ENCODE measurements at regions not wholly inside any gene's neighbourhood (a gene's known extent, or its start where the extent isn't known, plus 50 kb on each side); places are given as distances from the start of the nearest gene placed in this dataset.
"Not testable (repeated sequence)": the region's sequence is repeated elsewhere in the genome, so short reads cannot be mapped to it uniquely, and the experiment has no call there.

GRCh38 chr3:128548021-128548420 is 55.0 kb upstream of the GATA2 start:
- H3K27ac ChIP-seq: no peak overlapping the region
- no peaks in the 10 kb centered on the region for H3K36me3 ChIP-seq
- no peak for TF ChIP-seq POLR2A (IDR thresholded peaks at IDR 0.05)
- no peak for TF ChIP-seq CTCF (IDR thresholded peaks at IDR 0.05)
- DNase-seq: no peak
- peaks cover 0 to 5% (median 2%) of the 10 kb centered on the region in 4 donors for H3K9me3 ChIP-seq
- no peak overlapping the region for H3K4me3 ChIP-seq
- H3K4me1 ChIP-seq: peaks cover 0 to 7% (median 0%) of the 10 kb centered on the region in 4 donors
- no peaks in the 10 kb centered on the region for H3K27me3 ChIP-seq

GRCh38 chr3:128547368-128547987 is 54.5 kb upstream of the GATA2 start:
- H3K27me3 ChIP-seq: no peaks in the 10 kb centered on the region
- H3K9me3 ChIP-seq: peaks cover 0 to 5% (median 2%) of the 10 kb centered on the region in 4 donors
- H3K36me3 ChIP-seq: no peaks in the 10 kb centered on the region
- H3K4me3 ChIP-seq: no peak overlapping the region
- TF ChIP-seq CTCF (IDR thresholded peaks at IDR 0.05): no peak
- no peak for TF ChIP-seq POLR2A (IDR thresholded peaks at IDR 0.05)
- H3K4me1 ChIP-seq: peaks cover 0 to 7% (median 0%) of the 10 kb centered on the region in 4 donors
- DNase-seq: no peak
- no peak overlapping the region for H3K27ac ChIP-seq

GRCh38 chr3:128546646-128547045 is 53.6 kb upstream of the GATA2 start:
- Histone ChIP-seq H3K27ac (no peak overlapping the region), H3K27me3 (no peaks in the 10 kb centered on the region), H3K9me3 (peaks cover 0 to 5% (median 2%) of the 10 kb centered on the region in 4 donors), H3K4me1 (peaks cover 0 to 7% (median 0%) of the 10 kb centered on the region in 4 donors), H3K36me3 (no peaks in the 10 kb centered on the region), H3K4me3 (no peak overlapping the region)
- TF ChIP-seq POLR2A (IDR thresholded peaks at IDR 0.05) (no peak), CTCF (IDR thresholded peaks at IDR 0.05) (no peak)
- no peak for DNase-seq

GRCh38 chr3:128545120-128545752 is 52.2 kb upstream of the GATA2 start:
- TF ChIP-seq POLR2A (IDR thresholded peaks at IDR 0.05) (no peak), CTCF (IDR thresholded peaks at IDR 0.05) (no peak)

GRCh38 chr3:128544190-128544589 is 51.2 kb upstream of the GATA2 start:
- TF ChIP-seq CTCF (IDR thresholded peaks at IDR 0.05): no peak
- Histone ChIP-seq H3K4me1 (peaks cover 0 to 4% (median 0%) of the 10 kb centered on the region in 4 donors), H3K27ac (no peak overlapping the region), H3K36me3 (no peaks in the 10 kb centered on the region), H3K9me3 (peaks cover 0 to 5% (median 0%) of the 10 kb centered on the region in 4 donors), H3K4me3 (no peak overlapping the region), H3K27me3 (no peaks in the 10 kb centered on the region)
- DNase-seq: no peak

More at GRCh38 chr3:128545120-128545752, 52.2 kb upstream of the GATA2 start:
- Histone ChIP-seq H3K36me3 (no peaks in the 10 kb centered on the region), H3K4me1 (peaks cover 0 to 7% (median 0%) of the 10 kb centered on the region in 4 donors), H3K27ac (no peak overlapping the region), H3K9me3 (peaks cover 0 to 5% (median 0%) of the 10 kb centered on the region in 4 donors), H3K27me3 (no peaks in the 10 kb centered on the region), H3K4me3 (no peak overlapping the region)
- no peak for DNase-seq

- not testable (repeated sequence) for H3K36me3 ChIP-seq, DNase-seq, H3K27me3 ChIP-seq, H3K9me3 ChIP-seq, H3K27ac ChIP-seq, H3K4me3 ChIP-seq, H3K4me1 ChIP-seq
Measured at GRCh38 chr3:128543570-128544174, 50.7 kb upstream of the GATA2 start.
